HEK293T (cell line): ENCODE measurements at regions not wholly inside any gene's neighbourhood (a gene's known extent, or its start where the extent isn't known, plus 50 kb on each side); places are given as distances from the start of the nearest gene placed in this dataset.

Experiments used
- ARNT ChIP-seq: fragments of 450-650 bp; IDR thresholded peaks from 2 replicates; pipeline ENCODE4 v1.6.1; 2017; ENCODE audit warnings: mild to moderate bottlenecking
- BHLHE40 ChIP-seq: fragments of 450-650 bp; IDR thresholded peaks from 2 replicates; pipeline ENCODE4 v1.6.1; 2016; ENCODE audit warnings: mild to moderate bottlenecking, moderate library complexity, borderline replicate concordance
- CTBP1 ChIP-seq: fragments of 450-650 bp; IDR thresholded peaks from 2 replicates; pipeline ENCODE4 v1.6.1; 2016; ENCODE audit warnings: borderline replicate concordance
- ELF4 ChIP-seq: fragments of 450-650 bp; IDR thresholded peaks from 2 replicates; pipeline ENCODE4 v1.6.1; 2017; ENCODE audit warnings: antibody characterized with exemption
- FOXM1 ChIP-seq: fragments of 450-650 bp; IDR thresholded peaks from 2 replicates; pipeline ENCODE4 v1.6.1; 2017; ENCODE audit warnings: mild to moderate bottlenecking, borderline replicate concordance
- PKNOX1 ChIP-seq: fragments of 450-650 bp; IDR thresholded peaks from 2 replicates; pipeline ENCODE4 v1.6.1; 2016
- SP1 ChIP-seq: fragments of 450-650 bp; IDR thresholded peaks from 2 replicates; pipeline ENCODE4 v1.6.1; 2017
- SUZ12 ChIP-seq: fragments of 450-650 bp; IDR thresholded peaks from 2 replicates; pipeline ENCODE4 v1.6.1; 2016; ENCODE audit warnings: mild to moderate bottlenecking

DNA sequence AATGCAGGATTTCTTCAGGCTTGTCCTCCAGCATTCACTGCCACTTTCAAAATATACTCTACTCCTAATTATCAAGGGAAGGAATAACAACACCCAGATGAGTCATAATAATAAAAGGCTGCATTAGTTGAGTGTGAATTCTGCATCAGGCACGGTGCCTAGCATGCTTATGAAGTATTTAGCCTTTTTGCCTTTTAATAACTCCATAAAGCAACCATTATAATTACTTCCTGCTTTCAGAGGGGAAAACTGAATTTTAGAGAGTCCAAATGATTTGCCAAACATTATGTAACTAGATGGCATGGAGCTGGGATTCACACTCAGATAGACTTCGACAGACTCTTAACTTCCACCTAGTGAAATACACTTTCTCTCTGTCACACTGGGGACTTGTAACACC, 2365.5 kb downstream of the PCDH7 start:
- no peak for TF ChIP-seq ELF4
- no peak for TF ChIP-seq ARNT
- no peak for TF ChIP-seq SP1
- no peak for TF ChIP-seq SUZ12
- TF ChIP-seq FOXM1, result no peak
- no peak for TF ChIP-seq CTBP1
- no peak for TF ChIP-seq PKNOX1
- TF ChIP-seq BHLHE40, result no peak
